GM23338 (cell line): ENCODE measurements at regions not wholly inside any gene's neighbourhood (a gene's known extent, or its start where the extent isn't known, plus 50 kb on each side); places are given as distances from the start of the nearest gene placed in this dataset.

ENCODE experiments used
- ATAC-seq: fragments of 200-7000 bp; cut with Tn5 transposase; 3 replicates; pipeline ENCODE4 v1.9.1; 2020
- DNase-seq: peaks from one replicate; pipeline ENCODE4 v3.0.0-alpha.2; 2015; ENCODE audit warnings: low spot score
- H2AFZ ChIP-seq: fragments of 200-600 bp; sonication (generic); 2 replicates; pipeline ENCODE4 v1.8.0; 2016; ENCODE audit warnings: antibody characterized with exemption, mild to moderate bottlenecking, moderate library complexity
- H3F3A ChIP-seq: fragments of 200-600 bp; sonication (generic); replicated peaks from 2 replicates; pipeline ENCODE4 v1.8.0; 2017; ENCODE audit warnings: antibody characterized with exemption, mixed run types, low read depth
- H3K27ac ChIP-seq: fragments of 200-600 bp; sonication (generic); 2 replicates; pipeline ENCODE4 v1.6.1; 2016; ENCODE audit warnings: low read depth
- H3K27me3 ChIP-seq: fragments of 200-600 bp; sonication (generic); 2 replicates; pipeline ENCODE4 v1.8.0; 2016; ENCODE audit warnings: mild to moderate bottlenecking, mixed run types, moderate library complexity; ENCODE audit not compliant: insufficient read depth
- H3K36me3 ChIP-seq: fragments of 200-600 bp; sonication (generic); 2 replicates; pipeline ENCODE4 v1.8.0; 2016; ENCODE audit warnings: mild to moderate bottlenecking; ENCODE audit not compliant: insufficient read depth
- H3K4me1 ChIP-seq: fragments of 200-600 bp; sonication (generic); 2 replicates; pipeline ENCODE4 v1.8.0; 2016; ENCODE audit warnings: mild to moderate bottlenecking, moderate library complexity; ENCODE audit not compliant: insufficient read depth
- H3K4me2 ChIP-seq: fragments of 200-600 bp; sonication (generic); 2 replicates; pipeline ENCODE4 v1.7.1; 2017; ENCODE audit warnings: mixed run types
- H3K4me3 ChIP-seq: fragments of 200-600 bp; sonication (generic); 2 replicates; pipeline ENCODE4 v1.6.1; 2016; ENCODE audit warnings: mixed run types
- H3K79me2 ChIP-seq: fragments of 200-600 bp; sonication (generic); replicated peaks from 2 replicates; pipeline ENCODE4 v1.8.0; 2017; ENCODE audit warnings: mild to moderate bottlenecking; ENCODE audit not compliant: insufficient read depth
- H3K9me2 ChIP-seq: fragments of 200-600 bp; sonication (generic); 2 replicates; pipeline ENCODE4 v1.8.0; 2017; ENCODE audit not compliant: insufficient read depth
- H4K20me1 ChIP-seq: fragments of 200-600 bp; sonication (generic); replicated peaks from 2 replicates; pipeline ENCODE4 v1.8.0; 2017; ENCODE audit warnings: mild to moderate bottlenecking; ENCODE audit not compliant: insufficient read depth
- H3K27ac Mint-ChIP-seq: 2 replicates; pipeline ENCODE4 v1.8.0; 2020; ENCODE audit warnings: inconsistent platforms, mild to moderate bottlenecking, moderate library complexity, mixed read lengths
- H3K27me3 Mint-ChIP-seq: 3 replicates; pipeline ENCODE4 v1.8.0; 2022; ENCODE audit warnings: low read depth, mild to moderate bottlenecking, moderate library complexity, mixed read lengths, inconsistent platforms; ENCODE audit not compliant: insufficient read depth, poor library complexity
- H3K36me3 Mint-ChIP-seq: 3 replicates; pipeline ENCODE4 v1.8.0; 2021; ENCODE audit warnings: low read depth, mild to moderate bottlenecking, inconsistent platforms, moderate library complexity, mixed read lengths
- H3K4me1 Mint-ChIP-seq: 3 replicates; pipeline ENCODE4 v1.8.0; 2020; ENCODE audit warnings: mild to moderate bottlenecking, inconsistent platforms, mixed read lengths
- H3K4me3 Mint-ChIP-seq: 3 replicates; pipeline ENCODE4 v1.8.0; 2021; ENCODE audit warnings: moderate library complexity, mild to moderate bottlenecking, inconsistent platforms, mixed read lengths
- H3K9me3 Mint-ChIP-seq: 3 replicates; pipeline ENCODE4 v1.8.0; 2020; ENCODE audit warnings: moderate library complexity, mild to moderate bottlenecking, inconsistent platforms, mixed read lengths
- CREB1 ChIP-seq: fragments of 250-450 bp; sonication (Bioruptor Pico); IDR thresholded peaks from 2 replicates; pipeline ENCODE4 v1.5.0; 2020; ENCODE audit warnings: low read depth, mild to moderate bottlenecking, moderate library complexity
- EZH2 ChIP-seq: fragments of 200-600 bp; sonication (generic); IDR thresholded peaks from one replicate; pipeline ENCODE4 v1.8.0; 2017; ENCODE audit warnings: antibody characterized with exemption, mild to moderate bottlenecking, low read depth; ENCODE audit not compliant: unreplicated experiment
- JUNB ChIP-seq: IDR thresholded peaks from one replicate; pipeline ENCODE4 v1.6.1; 2016; ENCODE audit warnings: antibody characterized with exemption; ENCODE audit not compliant: unreplicated experiment
- NANOG ChIP-seq: IDR thresholded peaks from 2 replicates; pipeline ENCODE4 v1.6.1; 2016; ENCODE audit warnings: antibody characterized with exemption, borderline replicate concordance
- POLR2AphosphoS5 ChIP-seq: IDR thresholded peaks from 2 replicates; pipeline ENCODE4 v1.6.1; 2016; ENCODE audit warnings: antibody characterized with exemption, low read depth
- ZNF114 ChIP-seq: fragments of 250-450 bp; sonication (Bioruptor Pico); IDR thresholded peaks from 2 replicates; pipeline ENCODE4 v1.5.0; 2020; ENCODE audit warnings: mild to moderate bottlenecking, moderate library complexity
- TF ChIP-seq, protein P1 (sequence below): fragments of 250-450 bp; sonication (Bioruptor Pico); IDR thresholded peaks from 2 replicates; pipeline ENCODE4 v1.5.0; 2020; ENCODE audit warnings: mild to moderate bottlenecking, moderate library complexity
- TF ChIP-seq, protein P2 (sequence below): IDR thresholded peaks from 2 replicates; pipeline ENCODE4 v1.6.1; 2016; ENCODE audit warnings: antibody characterized with exemption
- TF ChIP-seq, protein P3 (sequence below), 2 experiments: fragments of 200-600 bp in 1 of 2; sonication (generic) in 1 of 2; conservative IDR thresholded peaks; 2 replicates each; pipeline versions ENCODE4 v1.5.1 to v1.6.1; 2016 to 2017; ENCODE audit warnings: antibody characterized with exemption in 2 of 2, low read depth in 2 of 2, mild to moderate bottlenecking in 2 of 2, moderate library complexity in 1 of 2

GRCh38 chr5:52705720-52706119, 82.0 kb upstream of the ITGA1 start (continued):
- TF ChIP-seq, protein P1, sequence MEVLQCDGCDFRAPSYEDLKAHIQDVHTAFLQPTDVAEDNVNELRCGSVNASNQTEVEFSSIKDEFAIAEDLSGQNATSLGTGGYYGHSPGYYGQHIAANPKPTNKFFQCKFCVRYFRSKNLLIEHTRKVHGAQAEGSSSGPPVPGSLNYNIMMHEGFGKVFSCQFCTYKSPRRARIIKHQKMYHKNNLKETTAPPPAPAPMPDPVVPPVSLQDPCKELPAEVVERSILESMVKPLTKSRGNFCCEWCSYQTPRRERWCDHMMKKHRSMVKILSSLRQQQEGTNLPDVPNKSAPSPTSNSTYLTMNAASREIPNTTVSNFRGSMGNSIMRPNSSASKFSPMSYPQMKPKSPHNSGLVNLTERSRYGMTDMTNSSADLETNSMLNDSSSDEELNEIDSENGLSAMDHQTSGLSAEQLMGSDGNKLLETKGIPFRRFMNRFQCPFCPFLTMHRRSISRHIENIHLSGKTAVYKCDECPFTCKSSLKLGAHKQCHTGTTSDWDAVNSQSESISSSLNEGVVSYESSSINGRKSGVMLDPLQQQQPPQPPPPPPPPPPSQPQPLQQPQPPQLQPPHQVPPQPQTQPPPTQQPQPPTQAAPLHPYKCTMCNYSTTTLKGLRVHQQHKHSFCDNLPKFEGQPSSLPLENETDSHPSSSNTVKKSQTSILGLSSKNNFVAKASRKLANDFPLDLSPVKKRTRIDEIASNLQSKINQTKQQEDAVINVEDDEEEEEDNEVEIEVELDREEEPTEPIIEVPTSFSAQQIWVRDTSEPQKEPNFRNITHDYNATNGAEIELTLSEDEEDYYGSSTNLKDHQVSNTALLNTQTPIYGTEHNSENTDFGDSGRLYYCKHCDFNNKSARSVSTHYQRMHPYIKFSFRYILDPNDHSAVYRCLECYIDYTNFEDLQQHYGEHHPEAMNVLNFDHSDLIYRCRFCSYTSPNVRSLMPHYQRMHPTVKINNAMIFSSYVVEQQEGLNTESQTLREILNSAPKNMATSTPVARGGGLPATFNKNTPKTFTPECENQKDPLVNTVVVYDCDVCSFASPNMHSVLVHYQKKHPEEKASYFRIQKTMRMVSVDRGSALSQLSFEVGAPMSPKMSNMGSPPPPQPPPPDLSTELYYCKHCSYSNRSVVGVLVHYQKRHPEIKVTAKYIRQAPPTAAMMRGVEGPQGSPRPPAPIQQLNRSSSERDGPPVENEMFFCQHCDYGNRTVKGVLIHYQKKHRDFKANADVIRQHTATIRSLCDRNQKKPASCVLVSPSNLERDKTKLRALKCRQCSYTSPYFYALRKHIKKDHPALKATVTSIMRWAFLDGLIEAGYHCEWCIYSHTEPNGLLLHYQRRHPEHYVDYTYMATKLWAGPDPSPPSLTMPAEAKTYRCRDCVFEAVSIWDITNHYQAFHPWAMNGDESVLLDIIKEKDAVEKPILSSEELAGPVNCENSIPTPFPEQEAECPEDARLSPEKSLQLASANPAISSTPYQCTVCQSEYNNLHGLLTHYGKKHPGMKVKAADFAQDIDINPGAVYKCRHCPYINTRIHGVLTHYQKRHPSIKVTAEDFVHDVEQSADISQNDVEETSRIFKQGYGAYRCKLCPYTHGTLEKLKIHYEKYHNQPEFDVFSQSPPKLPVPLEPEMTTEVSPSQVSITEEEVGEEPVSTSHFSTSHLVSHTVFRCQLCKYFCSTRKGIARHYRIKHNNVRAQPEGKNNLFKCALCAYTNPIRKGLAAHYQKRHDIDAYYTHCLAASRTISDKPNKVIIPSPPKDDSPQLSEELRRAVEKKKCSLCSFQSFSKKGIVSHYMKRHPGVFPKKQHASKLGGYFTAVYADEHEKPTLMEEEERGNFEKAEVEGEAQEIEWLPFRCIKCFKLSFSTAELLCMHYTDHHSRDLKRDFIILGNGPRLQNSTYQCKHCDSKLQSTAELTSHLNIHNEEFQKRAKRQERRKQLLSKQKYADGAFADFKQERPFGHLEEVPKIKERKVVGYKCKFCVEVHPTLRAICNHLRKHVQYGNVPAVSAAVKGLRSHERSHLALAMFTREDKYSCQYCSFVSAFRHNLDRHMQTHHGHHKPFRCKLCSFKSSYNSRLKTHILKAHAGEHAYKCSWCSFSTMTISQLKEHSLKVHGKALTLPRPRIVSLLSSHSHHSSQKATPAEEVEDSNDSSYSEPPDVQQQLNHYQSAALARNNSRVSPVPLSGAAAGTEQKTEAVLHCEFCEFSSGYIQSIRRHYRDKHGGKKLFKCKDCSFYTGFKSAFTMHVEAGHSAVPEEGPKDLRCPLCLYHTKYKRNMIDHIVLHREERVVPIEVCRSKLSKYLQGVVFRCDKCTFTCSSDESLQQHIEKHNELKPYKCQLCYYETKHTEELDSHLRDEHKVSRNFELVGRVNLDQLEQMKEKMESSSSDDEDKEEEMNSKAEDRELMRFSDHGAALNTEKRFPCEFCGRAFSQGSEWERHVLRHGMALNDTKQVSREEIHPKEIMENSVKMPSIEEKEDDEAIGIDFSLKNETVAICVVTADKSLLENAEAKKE (CRISPR knock-in tag), result no peak
- TF ChIP-seq POLR2AphosphoS5, result no peak
- TF ChIP-seq ZNF114, result no peak
- no peak for TF ChIP-seq NANOG
- TF ChIP-seq, protein P2, sequence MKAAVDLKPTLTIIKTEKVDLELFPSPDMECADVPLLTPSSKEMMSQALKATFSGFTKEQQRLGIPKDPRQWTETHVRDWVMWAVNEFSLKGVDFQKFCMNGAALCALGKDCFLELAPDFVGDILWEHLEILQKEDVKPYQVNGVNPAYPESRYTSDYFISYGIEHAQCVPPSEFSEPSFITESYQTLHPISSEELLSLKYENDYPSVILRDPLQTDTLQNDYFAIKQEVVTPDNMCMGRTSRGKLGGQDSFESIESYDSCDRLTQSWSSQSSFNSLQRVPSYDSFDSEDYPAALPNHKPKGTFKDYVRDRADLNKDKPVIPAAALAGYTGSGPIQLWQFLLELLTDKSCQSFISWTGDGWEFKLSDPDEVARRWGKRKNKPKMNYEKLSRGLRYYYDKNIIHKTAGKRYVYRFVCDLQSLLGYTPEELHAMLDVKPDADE, result no peak

- H3K79me2 ChIP-seq, result no peaks in the 10 kb centered on the region
- H2AFZ ChIP-seq, result peak overlapping the region; percentile 87
- H3K4me2 ChIP-seq, result no peak overlapping the region
- ATAC-seq, result peak; percentile 59
- no peaks in the 10 kb centered on the region for H3K36me3 ChIP-seq
- no peaks in the 10 kb centered on the region; the same call in 2 of the 3 replicates for H3K9me3 Mint-ChIP-seq
- no peaks in the 10 kb centered on the region for H3K9me2 ChIP-seq
- no peak overlapping the region for H3K4me3 ChIP-seq
- peaks cover 8% of the 10 kb centered on the region; the same call in 1 of the 2 replicates for H3K4me1 ChIP-seq
- H3K36me3 Mint-ChIP-seq, result no peaks in the 10 kb centered on the region
- DNase-seq, result peak; percentile 47
- peaks cover 3% of the 10 kb centered on the region for H3K27me3 Mint-ChIP-seq
- no peaks in the 10 kb centered on the region for H4K20me1 ChIP-seq
- H3K4me3 Mint-ChIP-seq, result no peak overlapping the region
- H3K4me1 Mint-ChIP-seq, result peaks cover 11% of the 10 kb centered on the region; the same call in 2 of the 3 replicates
- H3K27ac Mint-ChIP-seq, result no peak overlapping the region
- no peaks in the 10 kb centered on the region for H3K27me3 ChIP-seq
- no peak overlapping the region for H3K27ac ChIP-seq
- H3F3A ChIP-seq, result no peaks in the 10 kb centered on the region
- TF ChIP-seq, protein P2, result no peak
- TF ChIP-seq NANOG, result no peak
- no peak for TF ChIP-seq CREB1
- TF ChIP-seq EZH2, result no peak
- TF ChIP-seq, protein P3, sequence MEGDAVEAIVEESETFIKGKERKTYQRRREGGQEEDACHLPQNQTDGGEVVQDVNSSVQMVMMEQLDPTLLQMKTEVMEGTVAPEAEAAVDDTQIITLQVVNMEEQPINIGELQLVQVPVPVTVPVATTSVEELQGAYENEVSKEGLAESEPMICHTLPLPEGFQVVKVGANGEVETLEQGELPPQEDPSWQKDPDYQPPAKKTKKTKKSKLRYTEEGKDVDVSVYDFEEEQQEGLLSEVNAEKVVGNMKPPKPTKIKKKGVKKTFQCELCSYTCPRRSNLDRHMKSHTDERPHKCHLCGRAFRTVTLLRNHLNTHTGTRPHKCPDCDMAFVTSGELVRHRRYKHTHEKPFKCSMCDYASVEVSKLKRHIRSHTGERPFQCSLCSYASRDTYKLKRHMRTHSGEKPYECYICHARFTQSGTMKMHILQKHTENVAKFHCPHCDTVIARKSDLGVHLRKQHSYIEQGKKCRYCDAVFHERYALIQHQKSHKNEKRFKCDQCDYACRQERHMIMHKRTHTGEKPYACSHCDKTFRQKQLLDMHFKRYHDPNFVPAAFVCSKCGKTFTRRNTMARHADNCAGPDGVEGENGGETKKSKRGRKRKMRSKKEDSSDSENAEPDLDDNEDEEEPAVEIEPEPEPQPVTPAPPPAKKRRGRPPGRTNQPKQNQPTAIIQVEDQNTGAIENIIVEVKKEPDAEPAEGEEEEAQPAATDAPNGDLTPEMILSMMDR (conservative IDR thresholded peaks at IDR 0.05; ENCODE audit: low read depth in 2 of 2), result no peak
- TF ChIP-seq JUNB, result no peak
- no peak for TF ChIP-seq ZNF114
Measured at GRCh38 chr5:52706775-52707174, 80.9 kb upstream of the ITGA1 start.
